ENCODE measurements at regions not wholly inside any gene's neighbourhood (a gene's known extent, or its start where the extent isn't known, plus 50 kb on each side); places are given as distances from the start of the nearest gene placed in this dataset.

GRCh38 chr18:78561757-78562510, 417.7 kb upstream of the SALL3 start:
- no peak for DNase-seq

GRCh38 chr18:78562531-78562961, 417.1 kb upstream of the SALL3 start:
- no peak for DNase-seq

- DNase-seq = no peak
Observed at GRCh38 chr18:78563110-78563509, 416.5 kb upstream of the SALL3 start.

- DNase-seq = no peak
Observed at GRCh38 chr18:78564030-78564429, 415.6 kb upstream of the SALL3 start.

- DNase-seq = no peak
Observed at GRCh38 chr18:78564518-78564917, 415.1 kb upstream of the SALL3 start.

GRCh38 chr18:78565240-78565639, 414.4 kb upstream of the SALL3 start:
- no peak for DNase-seq

GRCh38 chr18:78566065-78566464, 413.6 kb upstream of the SALL3 start:
- no peak for DNase-seq

- no peak for DNase-seq
Observed at GRCh38 chr18:78566720-78567119, 412.9 kb upstream of the SALL3 start.

- DNase-seq = no peak
Observed at GRCh38 chr18:78571063-78571785, 408.4 kb upstream of the SALL3 start.

GRCh38 chr18:78571831-78572347, 407.7 kb upstream of the SALL3 start:
- DNase-seq = no peak

- no peak for DNase-seq
Observed at GRCh38 chr18:78573773-78574172, 405.8 kb upstream of the SALL3 start.

- DNase-seq = no peak
Observed at GRCh38 chr18:78576967-78577366, 402.7 kb upstream of the SALL3 start.

- no peak for DNase-seq
Observed at GRCh38 chr18:78579449-78579848, 400.2 kb upstream of the SALL3 start.

- DNase-seq = no peak
Observed at GRCh38 chr18:78579854-78580577, 399.6 kb upstream of the SALL3 start.

GRCh38 chr18:78580835-78581339, 398.7 kb upstream of the SALL3 start:
- no peak for DNase-seq

- DNase-seq = no peak
Observed at GRCh38 chr18:78582181-78582709, 397.4 kb upstream of the SALL3 start.

GRCh38 chr18:78582898-78583738, 396.5 kb upstream of the SALL3 start:
- DNase-seq = no peak

GRCh38 chr18:78583739-78584458, 395.7 kb upstream of the SALL3 start:
- DNase-seq = no peak

GRCh38 chr18:78584459-78585022, 395.1 kb upstream of the SALL3 start:
- no peak for DNase-seq

GRCh38 chr18:78586586-78586985, 393.0 kb upstream of the SALL3 start:
- no peak for DNase-seq

- DNase-seq = no peak
Observed at GRCh38 chr18:78587096-78587495, 392.5 kb upstream of the SALL3 start.
